ENCODE measurements at regions not wholly inside any gene's neighbourhood (a gene's known extent, or its start where the extent isn't known, plus 50 kb on each side); places are given as distances from the start of the nearest gene placed in this dataset.

DNA sequence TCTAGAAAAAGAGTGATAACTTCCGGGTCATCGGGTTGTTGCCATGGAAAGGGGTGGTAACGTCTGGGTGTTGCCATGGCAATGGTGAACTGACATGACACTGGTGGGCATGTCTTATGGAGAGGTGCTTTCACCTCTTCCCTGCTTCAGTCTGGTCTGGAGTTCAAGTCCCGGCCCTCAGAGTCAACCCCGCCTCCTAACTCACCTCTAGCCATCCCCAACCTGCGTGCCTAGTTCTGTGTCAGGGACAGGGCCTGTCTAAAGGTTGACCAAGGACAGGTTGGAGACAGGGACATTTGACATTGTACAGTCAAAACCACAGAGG lies 96.0 kb downstream of the LSM3 start:
- no peak for DNase-seq (ENCODE audit: extremely low read depth, low read depth)

DNA sequence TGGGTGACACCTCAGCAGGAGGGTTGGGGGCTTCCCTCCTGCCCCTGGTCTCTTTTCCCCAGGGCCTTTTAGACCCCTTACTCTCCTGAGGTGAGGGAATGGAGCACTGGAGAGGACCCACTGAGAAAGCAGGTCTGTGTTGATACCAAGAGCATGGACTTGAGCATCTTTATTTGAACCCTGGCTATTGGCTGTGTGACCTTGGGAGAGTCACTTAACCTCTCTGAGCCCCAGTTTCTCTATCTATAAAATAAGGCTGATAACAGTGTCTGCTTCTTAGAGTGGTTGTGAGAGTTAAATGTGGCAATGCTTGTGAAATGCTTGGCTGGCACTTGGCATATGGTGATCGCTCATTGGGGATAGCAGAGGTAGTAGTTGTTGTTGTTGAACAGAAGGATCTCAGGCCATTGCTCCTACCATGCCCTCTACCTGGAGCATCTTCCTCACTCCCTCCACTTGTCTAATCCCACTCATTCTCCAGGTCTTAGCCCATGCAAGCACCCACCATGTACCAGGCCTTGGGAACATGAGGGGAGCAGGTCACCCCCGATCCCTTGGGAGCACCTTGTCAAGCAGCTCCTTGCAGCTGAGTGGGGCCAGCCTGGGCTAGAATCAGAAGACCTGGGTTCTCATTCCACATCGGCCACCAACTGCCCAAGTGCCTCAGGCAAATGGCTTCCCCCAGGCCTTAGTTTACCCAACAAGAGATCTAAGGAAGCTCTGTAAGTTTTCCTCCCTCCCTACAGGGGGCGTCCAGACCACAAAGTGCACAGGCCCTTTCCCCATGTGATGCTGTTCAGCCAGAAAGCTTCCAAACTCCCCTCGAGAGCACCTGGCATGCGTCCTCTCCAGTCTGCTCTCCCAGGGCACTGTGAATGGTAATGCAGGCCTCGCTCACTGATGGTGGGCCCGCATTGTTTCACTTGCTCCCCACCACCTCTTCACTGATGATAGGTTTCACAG lies 96.7 kb downstream of the LSM3 start:
- TF ChIP-seq, protein P1, sequence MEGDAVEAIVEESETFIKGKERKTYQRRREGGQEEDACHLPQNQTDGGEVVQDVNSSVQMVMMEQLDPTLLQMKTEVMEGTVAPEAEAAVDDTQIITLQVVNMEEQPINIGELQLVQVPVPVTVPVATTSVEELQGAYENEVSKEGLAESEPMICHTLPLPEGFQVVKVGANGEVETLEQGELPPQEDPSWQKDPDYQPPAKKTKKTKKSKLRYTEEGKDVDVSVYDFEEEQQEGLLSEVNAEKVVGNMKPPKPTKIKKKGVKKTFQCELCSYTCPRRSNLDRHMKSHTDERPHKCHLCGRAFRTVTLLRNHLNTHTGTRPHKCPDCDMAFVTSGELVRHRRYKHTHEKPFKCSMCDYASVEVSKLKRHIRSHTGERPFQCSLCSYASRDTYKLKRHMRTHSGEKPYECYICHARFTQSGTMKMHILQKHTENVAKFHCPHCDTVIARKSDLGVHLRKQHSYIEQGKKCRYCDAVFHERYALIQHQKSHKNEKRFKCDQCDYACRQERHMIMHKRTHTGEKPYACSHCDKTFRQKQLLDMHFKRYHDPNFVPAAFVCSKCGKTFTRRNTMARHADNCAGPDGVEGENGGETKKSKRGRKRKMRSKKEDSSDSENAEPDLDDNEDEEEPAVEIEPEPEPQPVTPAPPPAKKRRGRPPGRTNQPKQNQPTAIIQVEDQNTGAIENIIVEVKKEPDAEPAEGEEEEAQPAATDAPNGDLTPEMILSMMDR (IDR thresholded peaks at IDR 0.05; ENCODE audit: low read depth, low read length, missing control alignments): peak; percentile 47
- DNase-seq (ENCODE audit: extremely low read depth, low read depth): no peak
- no peak overlapping the region for H3K4me3 ChIP-seq (replicated peaks; ENCODE audit: low read depth, low read length)

More for the DNA sequence above, 96.0 kb downstream of the LSM3 start:
- TF ChIP-seq, protein P1 (IDR thresholded peaks at IDR 0.05; ENCODE audit: low read depth, low read length, missing control alignments): no peak
- H3K4me3 ChIP-seq (replicated peaks; ENCODE audit: low read depth, low read length): no peak overlapping the region

DNA sequence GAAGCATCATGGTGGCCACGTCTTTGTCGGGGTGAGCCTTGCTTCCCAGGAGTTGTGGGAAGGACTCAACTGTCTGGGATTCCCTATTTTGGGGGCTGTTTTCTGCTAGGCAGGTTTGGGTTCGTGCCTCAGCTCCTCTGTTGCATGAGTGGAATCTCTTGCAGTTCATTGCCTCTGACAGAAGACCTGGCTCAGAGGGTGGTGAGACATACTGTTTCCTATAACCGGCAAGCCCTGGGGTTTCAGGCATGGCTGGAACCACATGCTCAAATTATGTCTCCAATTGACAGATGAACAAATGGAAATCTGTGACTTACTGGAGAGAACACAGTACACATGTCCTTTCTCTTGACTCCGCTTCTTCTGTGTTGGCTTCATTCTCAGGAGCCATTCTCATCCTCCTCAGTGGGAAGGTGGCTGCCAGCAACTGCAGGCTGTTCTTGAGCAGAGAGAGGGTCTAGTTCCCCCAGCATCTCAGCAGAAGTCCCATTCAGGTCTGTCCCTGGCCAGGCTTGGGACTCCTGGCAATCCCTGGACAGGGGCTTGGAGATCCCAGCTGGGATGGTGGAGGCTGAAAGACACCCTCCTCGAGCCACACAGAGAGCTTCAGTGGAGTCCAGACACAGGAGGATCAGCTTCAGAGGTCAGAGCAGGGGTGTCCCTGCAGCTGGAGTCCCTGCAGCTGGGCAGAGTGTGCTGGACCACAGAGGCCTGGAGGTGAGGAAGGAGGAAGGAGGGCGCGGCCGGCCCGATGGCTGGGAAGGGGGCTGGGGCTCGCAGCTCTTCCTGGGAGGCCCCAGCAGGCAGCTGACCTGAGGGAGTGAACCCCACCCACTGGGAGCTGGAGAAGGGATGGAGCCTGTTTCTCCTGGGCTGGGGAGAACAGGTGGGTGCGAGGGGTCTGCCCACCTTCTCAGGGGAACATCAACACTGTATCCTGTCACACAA lies 97.6 kb downstream of the LSM3 start:
- no peak overlapping the region for H3K4me3 ChIP-seq (replicated peaks; ENCODE audit: low read depth, low read length)
- TF ChIP-seq, protein P1 (IDR thresholded peaks at IDR 0.05; ENCODE audit: low read depth, low read length, missing control alignments): no peak
- DNase-seq (ENCODE audit: extremely low read depth, low read depth): no peak

DNA sequence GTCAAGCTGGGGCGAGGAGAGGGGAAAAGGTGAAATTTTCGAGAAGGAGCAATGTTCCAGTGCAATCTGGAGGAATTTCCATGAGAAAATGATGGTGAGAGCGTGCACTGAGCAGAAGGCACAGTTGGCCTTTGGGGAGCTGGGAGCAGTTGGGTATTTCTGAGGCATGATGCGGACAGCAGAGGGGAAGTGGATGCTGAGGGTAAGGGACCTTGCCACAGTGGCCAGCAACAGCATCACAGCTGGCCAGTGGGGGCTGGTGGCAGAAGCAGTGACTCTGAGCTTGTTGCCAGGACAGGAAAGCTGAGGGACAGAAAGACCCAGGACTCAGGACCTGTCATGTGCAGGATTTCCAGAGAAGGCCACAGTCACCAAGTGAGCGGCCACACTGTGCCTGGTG lies 98.9 kb downstream of the LSM3 start:
- DNase-seq (ENCODE audit: extremely low read depth, low read depth): no peak
- H3K4me3 ChIP-seq (replicated peaks; ENCODE audit: low read depth, low read length): no peak overlapping the region
- TF ChIP-seq, protein P1 (IDR thresholded peaks at IDR 0.05; ENCODE audit: low read depth, low read length, missing control alignments): no peak

DNA sequence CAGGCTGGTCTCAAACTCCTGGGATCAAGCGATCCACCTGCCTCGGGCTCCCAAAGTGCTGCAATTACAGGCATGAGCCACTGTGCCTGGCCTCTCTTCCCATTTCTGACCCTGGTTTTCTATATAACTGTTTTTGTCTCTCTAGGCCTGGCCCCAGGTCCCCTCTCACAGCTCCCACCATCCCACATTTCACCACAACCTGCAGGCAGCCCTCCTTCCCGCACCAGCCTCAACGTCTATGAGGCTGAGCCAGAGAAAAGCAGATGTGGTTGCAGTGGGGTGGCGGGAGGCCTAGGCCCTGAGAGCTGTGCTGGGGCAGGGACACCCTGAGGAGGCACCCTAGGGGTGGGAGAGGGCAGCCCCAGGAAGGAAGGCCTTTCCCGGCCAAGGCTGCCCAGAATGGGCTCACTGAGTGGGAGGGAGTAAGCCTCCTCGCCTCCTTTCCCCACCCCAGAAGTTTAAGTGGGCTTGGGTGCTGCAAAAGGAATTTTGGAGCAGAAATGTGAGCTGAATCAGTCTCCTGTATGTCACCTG lies 99.7 kb downstream of the LSM3 start:
- H3K4me3 ChIP-seq (replicated peaks; ENCODE audit: low read depth, low read length): no peak overlapping the region
- no peak for DNase-seq (ENCODE audit: extremely low read depth, low read depth)
- TF ChIP-seq, protein P1 (IDR thresholded peaks at IDR 0.05; ENCODE audit: low read depth, low read length, missing control alignments): no peak

DNA sequence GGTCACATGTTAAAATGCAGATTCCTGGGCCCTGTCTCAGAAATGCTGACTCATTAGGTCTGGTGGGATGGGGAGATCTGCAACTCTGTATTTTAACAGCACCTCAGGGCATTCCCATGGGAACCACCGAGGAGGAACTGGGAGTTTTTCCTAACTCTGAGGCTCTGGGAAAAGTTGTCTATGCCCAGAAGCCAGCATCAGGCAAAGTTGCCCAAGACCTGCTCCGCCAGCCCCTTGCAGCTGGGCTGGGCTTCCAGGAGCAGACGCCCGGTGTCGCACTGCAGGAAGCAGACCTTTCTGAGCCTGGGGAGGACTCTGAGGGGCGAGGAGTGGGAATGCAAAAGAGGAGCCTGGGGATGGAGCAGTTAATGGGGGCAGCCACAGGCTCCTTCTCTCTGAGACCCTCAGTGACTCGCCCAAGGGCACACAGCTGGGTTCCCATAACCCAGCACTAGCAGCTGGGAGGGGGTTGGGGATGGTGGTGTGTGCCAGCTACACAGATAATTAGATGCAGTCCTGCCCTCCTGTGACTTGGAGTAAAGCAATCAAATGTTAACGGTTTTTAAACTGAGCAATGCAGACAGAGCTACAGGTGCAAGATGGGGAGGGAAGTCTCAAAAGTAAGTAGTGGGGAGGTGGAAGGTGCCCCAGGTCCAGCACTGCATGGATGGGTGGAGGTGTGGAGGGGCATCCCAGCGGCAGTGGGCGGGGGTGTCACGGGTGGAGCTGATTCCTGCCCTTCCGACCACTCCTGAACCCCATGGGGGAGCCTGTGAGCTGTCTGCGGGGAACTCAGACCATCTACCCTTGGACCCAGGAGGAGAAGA lies 100.4 kb downstream of the LSM3 start:
- no peak overlapping the region for H3K4me3 ChIP-seq (replicated peaks; ENCODE audit: low read depth, low read length)
- TF ChIP-seq, protein P1 (IDR thresholded peaks at IDR 0.05; ENCODE audit: low read depth, low read length, missing control alignments): no peak
- DNase-seq (ENCODE audit: extremely low read depth, low read depth): no peak
